Posterior vena cava (tissue), 2 donors: ENCODE measurements at regions not wholly inside any gene's neighbourhood (a gene's known extent, or its start where the extent isn't known, plus 50 kb on each side); places are given as distances from the start of the nearest gene placed in this dataset.

ENCODE experiments used
- DNase-seq: peaks from one replicate; pipeline ENCODE4 v3.0.0-alpha.2; 2020; ENCODE audit warnings: low spot score
- intact Hi-C, 2 donors: fragments of 100-400 bp; cut with DNase I; formaldehyde crosslinking; loops; one replicate each; pipeline versions ENCODE4 v1.14.1 to v1.14.2; 2022 to 2023
- donor health status: DM: yes; HTN: yes; CAD: no.
- donor health status: DM: yes; HTN: yes; CAD: no.

DNA sequence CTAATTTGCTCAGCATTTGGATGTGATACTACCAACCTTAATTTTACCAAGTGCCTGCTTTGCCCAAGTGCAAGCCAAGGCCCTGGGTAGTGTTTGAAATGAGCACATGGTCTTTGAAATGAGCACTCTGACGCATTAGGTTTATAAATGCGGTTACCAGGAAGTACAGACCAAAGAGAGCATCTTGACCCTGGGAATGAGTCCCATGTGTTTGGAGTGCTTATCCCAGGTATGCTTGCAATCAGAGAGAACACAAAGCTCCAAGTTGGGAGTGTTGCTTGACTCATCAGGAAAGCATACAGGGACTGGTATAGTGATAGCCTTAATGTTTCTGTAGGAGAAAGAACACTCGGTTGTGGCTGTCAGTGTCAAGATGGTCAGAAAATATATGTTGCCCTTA, 203.6 kb upstream of the MAMLD1 start:
- DNase-seq = no peak
- intact Hi-C loops = no loop called here

DNA sequence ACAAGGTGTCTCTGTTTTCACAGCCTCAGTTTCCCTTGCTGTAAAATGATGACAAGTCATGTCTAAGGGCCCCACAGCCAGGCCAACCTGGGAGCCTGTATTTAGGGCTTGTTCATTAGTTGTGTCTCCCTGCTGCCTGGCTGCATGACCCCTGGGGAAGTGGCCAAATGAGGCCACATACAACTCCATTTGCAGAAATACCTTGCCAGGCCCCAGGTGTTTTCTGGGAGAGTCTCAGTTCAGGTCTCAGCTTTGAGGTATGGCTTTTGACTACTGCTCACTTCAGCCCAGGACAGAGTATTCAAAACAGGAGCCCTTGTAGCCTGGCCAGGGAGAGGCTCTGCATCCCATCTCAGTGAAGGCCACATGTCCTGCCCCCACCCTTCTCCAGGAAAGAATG, 202.5 kb upstream of the MAMLD1 start:
- intact Hi-C loops = no loop called here
- no peak for DNase-seq

DNA sequence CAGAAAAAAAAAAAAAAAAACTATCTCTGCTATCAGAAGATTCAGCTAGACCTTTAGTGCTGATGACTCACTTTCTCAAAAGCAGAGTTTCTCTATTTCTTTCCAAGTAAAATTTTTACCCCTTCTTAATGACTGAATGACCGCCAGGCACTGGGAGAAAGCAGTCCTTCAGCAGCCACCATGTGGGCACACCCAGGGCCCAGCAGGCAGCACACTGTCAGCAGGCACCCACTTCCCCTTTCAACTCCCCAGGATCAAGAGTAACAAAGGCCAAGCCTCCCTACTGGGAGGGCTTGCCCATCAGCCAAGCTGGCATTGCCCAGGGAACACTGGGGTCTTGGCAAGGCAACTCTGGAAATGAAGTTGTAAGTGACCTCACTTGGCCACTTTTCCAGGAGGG, 201.9 kb upstream of the MAMLD1 start:
- intact Hi-C loops = no loop called here
- no peak for DNase-seq

DNA sequence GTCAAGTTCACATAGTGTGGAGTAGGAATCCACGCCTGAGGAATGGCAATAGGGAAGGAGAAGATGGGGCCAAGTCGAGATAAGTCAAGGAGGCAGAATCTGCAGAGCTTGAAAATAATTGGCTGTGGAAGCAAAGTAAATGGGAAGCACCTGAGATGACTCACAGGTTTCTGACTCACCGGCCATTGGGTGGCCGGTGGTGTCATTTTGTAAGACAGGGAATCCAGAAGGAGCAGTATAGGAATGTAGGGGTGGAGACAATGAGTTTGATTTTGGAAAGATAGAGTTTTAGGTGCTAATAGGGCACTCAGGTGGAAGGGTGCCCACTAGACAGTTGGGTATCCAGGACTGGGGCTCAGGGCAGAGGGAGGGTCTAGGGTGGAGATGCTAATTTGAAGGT, 201.0 kb upstream of the MAMLD1 start:
- DNase-seq = no peak
- intact Hi-C loops = no loop called here

DNA sequence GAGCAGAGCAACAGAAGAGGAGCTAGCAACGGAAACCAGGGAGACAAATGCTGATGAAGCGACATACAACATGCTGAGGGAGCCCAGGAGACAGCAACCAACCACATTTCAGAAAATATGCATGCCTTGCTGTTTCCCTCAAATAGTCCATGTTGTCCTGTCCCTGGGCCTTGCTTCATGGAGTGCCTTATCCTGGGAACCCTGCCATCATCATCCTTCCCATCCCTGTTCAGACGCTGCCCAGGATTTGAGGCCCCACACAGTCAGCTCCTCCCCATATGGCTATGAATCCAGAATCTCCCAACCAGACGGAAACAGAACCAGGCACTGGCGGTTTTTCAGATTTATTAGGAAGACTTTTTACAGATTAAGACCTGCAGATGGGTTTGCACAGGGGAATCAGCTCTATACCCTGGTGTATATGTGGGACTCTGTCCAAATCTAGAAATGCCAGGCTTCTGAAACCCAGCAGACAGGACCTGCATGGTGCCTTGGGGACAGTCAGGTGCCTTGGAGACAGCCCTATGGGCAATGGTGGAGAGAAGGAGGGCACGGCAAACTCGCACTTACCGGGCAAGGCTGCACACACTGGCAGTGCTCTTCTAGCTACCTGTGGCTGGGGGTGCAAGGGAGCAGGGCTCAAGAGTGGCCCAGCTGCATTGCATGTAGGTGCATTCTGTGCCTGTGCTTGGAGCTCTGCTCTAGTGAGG, 199.7 kb upstream of the MAMLD1 start:
- intact Hi-C loops = no loop called here
- DNase-seq = no peak

- DNase-seq = no peak
- intact Hi-C loops = no loop called here
These were observed 199.0 kb upstream of the MAMLD1 start for GRCh38 chrX:150163956-150164726.

GRCh38 chrX:150164971-150165600, 198.0 kb upstream of the MAMLD1 start:
- DNase-seq = no peak
- intact Hi-C loops = no loop called here

GRCh38 chrX:150165776-150166610, 197.1 kb upstream of the MAMLD1 start:
- DNase-seq = no peak
- intact Hi-C loops = no loop called here

DNA sequence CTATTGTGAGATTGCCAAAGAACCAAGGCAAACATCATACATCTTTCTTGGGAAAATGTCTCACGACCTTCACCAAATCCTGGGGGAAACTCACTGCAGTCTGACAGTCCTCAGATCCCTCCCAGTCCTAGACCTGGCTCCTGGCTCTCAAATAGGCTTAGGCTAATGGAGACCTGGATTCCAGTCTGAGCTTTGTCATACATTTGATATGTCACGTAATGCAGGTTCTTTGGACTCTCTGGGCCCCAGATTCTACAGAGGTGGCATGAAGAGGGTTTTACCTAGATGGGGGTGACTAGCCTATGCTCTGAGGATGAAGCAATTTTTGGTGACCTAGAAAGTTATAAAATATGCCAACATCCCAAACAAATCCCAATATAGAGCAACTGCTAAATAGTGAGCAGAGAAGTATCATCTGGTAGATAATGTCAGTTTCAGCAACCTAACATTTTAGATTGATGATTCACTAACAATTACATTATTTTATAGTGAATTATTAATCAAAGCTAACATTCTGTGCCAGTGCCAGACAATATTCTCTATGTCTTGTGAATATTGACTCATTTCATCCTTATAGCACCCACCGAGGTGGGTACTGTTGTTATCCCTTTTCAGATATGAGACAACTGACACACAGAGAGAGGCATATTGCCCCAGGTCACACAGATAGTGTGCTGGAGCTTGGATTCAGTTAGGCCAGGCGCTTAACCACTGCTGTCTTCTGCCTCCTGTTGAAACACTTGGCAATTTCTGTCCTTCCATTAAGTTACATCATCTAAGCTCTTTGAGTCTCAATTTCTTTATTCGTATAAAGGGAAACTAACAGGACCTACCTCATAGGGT, 195.4 kb upstream of the MAMLD1 start:
- DNase-seq = no peak
- intact Hi-C loops = loop anchor here in 1 of 2 donors (2.0 kb wide), 1 partner anchor 63 kb away; no protein-coding TSS in a partner anchor

DNA sequence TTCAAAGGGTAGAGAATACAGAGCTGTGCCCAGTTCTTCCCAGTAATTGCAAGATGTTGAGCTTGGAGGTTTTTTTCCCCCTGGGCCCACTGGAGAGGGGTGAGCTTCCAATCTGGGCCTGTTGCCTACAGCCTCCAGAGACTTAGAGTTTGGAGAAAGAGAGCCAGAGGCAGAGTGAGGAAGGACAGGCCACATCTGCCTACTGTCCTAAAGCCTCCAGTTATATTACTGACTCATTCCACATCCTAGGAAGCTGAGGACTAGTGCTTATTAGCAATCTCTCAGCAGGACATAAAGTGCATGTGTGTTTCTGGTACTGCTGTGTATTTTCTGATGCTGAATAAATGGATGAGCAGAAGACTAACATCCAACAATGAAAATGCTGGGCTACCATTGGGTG, 181.0 kb upstream of the MAMLD1 start:
- intact Hi-C loops = no loop called here
- no peak for DNase-seq

DNA sequence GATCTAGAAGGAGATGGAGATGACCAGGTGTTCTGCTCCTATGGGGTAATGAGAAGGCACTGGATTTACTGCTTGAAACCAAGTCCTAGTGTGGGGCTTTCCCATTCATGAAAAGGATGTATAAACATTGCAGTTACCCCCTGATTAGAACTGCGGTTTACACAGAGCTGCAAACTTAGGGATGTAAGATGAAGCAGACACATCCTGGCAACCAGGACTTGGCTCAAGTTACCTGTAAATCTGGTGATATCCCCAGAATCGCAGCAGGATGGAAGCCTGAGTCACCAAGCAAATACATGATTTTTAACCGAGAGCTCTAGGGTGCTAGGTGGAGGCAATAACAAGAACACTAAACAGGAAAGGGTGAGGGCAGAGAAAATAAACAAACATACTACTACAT, 178.6 kb upstream of the MAMLD1 start:
- no peak for DNase-seq
- intact Hi-C loops = no loop called here

GRCh38 chrX:150185766-150186165, 177.4 kb upstream of the MAMLD1 start:
- DNase-seq = no peak

GRCh38 chrX:150192816-150193215, 170.3 kb upstream of the MAMLD1 start:
- intact Hi-C loops = no loop called here

More at GRCh38 chrX:150185766-150186165, 177.4 kb upstream of the MAMLD1 start:
- intact Hi-C loops = no loop called here

DNA sequence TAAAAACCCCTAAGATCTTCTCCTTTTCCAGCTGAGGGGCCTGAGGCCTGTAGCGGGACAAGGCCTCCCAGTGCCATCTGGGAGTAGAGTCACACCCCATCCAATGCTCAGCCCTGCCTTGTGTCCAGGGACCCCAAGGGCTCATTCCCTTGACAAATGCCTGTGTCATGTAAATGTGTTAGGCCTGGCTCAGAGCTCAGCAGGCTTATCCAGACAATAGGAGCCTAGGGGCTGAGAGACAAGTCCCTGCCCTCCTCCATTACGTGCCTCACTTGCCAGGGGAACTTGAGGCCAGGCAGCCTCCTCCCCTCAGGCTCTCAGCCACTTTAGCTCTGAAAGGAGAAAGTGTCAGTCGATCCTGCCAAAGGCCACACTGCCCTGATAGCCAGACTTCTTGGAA, 166.8 kb upstream of the MAMLD1 start:
- no peak for DNase-seq
- intact Hi-C loops = no loop called here

More at GRCh38 chrX:150192816-150193215, 170.3 kb upstream of the MAMLD1 start:
- no peak for DNase-seq

DNA sequence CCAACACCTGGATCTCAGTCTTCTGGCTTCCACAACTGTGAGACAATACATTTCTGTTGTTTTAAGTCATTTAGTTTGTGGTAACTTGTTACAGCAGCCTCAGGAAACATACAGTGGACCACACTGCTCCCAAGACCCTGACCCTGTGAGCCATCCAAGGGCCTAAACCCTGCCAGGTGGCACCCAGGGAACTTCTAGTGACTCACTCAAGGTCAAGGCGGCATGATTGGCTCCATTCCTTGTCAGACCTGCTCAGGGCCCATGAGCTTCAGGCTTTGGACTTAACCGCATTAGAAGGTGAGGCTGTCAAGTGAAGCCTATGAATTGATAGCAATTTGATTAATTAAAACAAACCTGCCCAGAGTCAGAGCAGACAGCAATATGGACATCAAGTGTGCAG, 165.7 kb upstream of the MAMLD1 start:
- intact Hi-C loops = no loop called here
- DNase-seq = no peak

- DNase-seq = no peak
- intact Hi-C loops = no loop called here
These were observed 164.3 kb upstream of the MAMLD1 start for GRCh38 chrX:150198776-150199175.

DNA sequence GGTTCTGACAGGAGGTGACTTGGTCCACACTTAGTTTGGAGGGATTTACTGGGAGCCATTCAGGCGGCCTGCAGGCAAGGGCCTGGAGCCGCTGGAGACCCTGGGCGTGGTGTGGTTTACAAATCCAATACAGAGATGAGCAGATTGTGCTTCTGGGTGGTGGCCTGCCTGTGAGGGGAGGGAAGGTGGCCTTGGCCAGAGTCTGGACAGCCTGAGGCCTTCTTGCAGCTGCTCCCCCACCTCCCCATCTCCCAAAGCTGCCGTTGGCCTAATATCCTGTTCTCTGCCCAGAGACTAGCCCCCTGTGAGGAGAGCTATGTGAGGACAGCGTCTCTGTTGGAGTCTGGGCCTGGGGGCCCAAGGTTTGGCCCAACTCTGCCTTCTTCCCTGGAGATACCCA, 163.9 kb upstream of the MAMLD1 start:
- no peak for DNase-seq
- intact Hi-C loops = no loop called here

DNA sequence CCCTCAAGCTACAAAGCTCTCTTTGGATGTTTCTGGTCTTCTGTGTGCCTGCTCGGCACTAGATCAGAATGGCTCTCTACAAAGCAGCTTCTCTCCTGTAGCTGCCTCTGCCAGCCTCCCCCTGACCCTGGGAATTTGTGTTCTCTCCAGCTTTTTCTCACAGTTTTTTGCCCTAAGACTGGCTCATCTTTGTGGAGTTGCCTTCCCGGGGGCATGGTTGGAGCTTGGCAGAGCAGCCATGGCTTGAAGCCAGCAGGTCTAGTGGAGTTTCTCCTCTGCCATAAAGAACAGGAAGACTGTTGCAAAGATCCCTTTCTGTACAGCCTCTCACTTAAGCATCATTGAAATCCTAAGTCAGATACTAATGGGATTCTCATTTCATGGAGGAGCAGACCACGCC, 163.3 kb upstream of the MAMLD1 start:
- intact Hi-C loops = no loop called here
- no peak for DNase-seq

GRCh38 chrX:150200361-150200760, 162.8 kb upstream of the MAMLD1 start:
- DNase-seq = no peak
- intact Hi-C loops = no loop called here
